Type B pancreatic cell (in vitro differentiated cells): ENCODE measurements at regions not wholly inside any gene's neighbourhood (a gene's known extent, or its start where the extent isn't known, plus 50 kb on each side); places are given as distances from the start of the nearest gene placed in this dataset.
"Not testable (repeated sequence)": the region's sequence is repeated elsewhere in the genome, so short reads cannot be mapped to it uniquely, and the experiment has no call there.

Source experiments
- DNase-seq: peaks from one replicate; pipeline ENCODE4 v3.0.0; 2021; ENCODE audit warnings: mixed read lengths; ENCODE audit not compliant: unreplicated experiment; ENCODE audit errors: extremely low spot score
- H3K27ac Mint-ChIP-seq: 2 replicates; pipeline ENCODE4 v1.8.0; 2021; ENCODE audit warnings: mild to moderate bottlenecking, mixed read lengths
- H3K27me3 Mint-ChIP-seq: 2 replicates; pipeline ENCODE4 v1.8.0; 2021; ENCODE audit warnings: mixed read lengths
- H3K36me3 Mint-ChIP-seq: 2 replicates; pipeline ENCODE4 v1.8.0; 2021; ENCODE audit warnings: mixed read lengths
- H3K4me1 Mint-ChIP-seq: one replicate; pipeline ENCODE4 v1.8.0; 2021; ENCODE audit warnings: mixed read lengths; ENCODE audit not compliant: unreplicated experiment
- H3K4me3 Mint-ChIP-seq: 2 replicates; pipeline ENCODE4 v1.8.0; 2021; ENCODE audit warnings: mild to moderate bottlenecking, mixed read lengths
- H3K9me3 Mint-ChIP-seq: 2 replicates; pipeline ENCODE4 v1.8.0; 2021; ENCODE audit warnings: mixed read lengths
- CTCF ChIP-seq: fragments of 200-600 bp; sonication (generic); conservative IDR thresholded peaks from 2 replicates; pipeline ENCODE4 v1.5.0; 2021; ENCODE audit warnings: antibody characterized with exemption, mild to moderate bottlenecking

- Mint-ChIP-seq H3K9me3 (no peaks in the 10 kb centered on the region), H3K4me1 (no peaks in the 10 kb centered on the region), H3K27ac (no peak overlapping the region), H3K4me3 (no peak overlapping the region), H3K36me3 (no peaks in the 10 kb centered on the region), H3K27me3 (no peaks in the 10 kb centered on the region)
- DNase-seq: no peak
- TF ChIP-seq CTCF: no peak
Measured at GRCh38 chrX:27136325-27136724, 326.8 kb downstream of the PPP4R3C start.

GRCh38 chrX:27132862-27133261 lies 330.3 kb downstream of the PPP4R3C start:
- TF ChIP-seq CTCF: no peak
- no peaks in the 10 kb centered on the region for H3K4me1 Mint-ChIP-seq
- DNase-seq: no peak
- no peaks in the 10 kb centered on the region for H3K9me3 Mint-ChIP-seq
- H3K36me3 Mint-ChIP-seq: no peaks in the 10 kb centered on the region
- no peak overlapping the region for H3K4me3 Mint-ChIP-seq
- H3K27me3 Mint-ChIP-seq: no peaks in the 10 kb centered on the region
- H3K27ac Mint-ChIP-seq: no peak overlapping the region

- H3K9me3 Mint-ChIP-seq, H3K27ac Mint-ChIP-seq, H3K27me3 Mint-ChIP-seq, DNase-seq, H3K4me1 Mint-ChIP-seq, H3K4me3 Mint-ChIP-seq, H3K36me3 Mint-ChIP-seq: not testable (repeated sequence)
Measured at GRCh38 chrX:27087176-27087575, 376.0 kb downstream of the PPP4R3C start.

- no peak for DNase-seq
- Mint-ChIP-seq H3K9me3 (no peaks in the 10 kb centered on the region), H3K36me3 (no peaks in the 10 kb centered on the region), H3K27me3 (no peaks in the 10 kb centered on the region), H3K4me3 (no peak overlapping the region), H3K27ac (no peak overlapping the region), H3K4me1 (no peaks in the 10 kb centered on the region)
- no peak for TF ChIP-seq CTCF
Measured at GRCh38 chrX:27086237-27086636, 376.9 kb downstream of the PPP4R3C start.

GRCh38 chrX:27085346-27085745 lies 377.8 kb downstream of the PPP4R3C start:
- Mint-ChIP-seq H3K27me3 (no peaks in the 10 kb centered on the region), H3K4me3 (no peak overlapping the region), H3K4me1 (no peaks in the 10 kb centered on the region), H3K9me3 (no peaks in the 10 kb centered on the region), H3K36me3 (no peaks in the 10 kb centered on the region), H3K27ac (no peak overlapping the region)
- TF ChIP-seq CTCF: no peak
- DNase-seq: no peak

GRCh38 chrX:27078371-27078770 lies 384.8 kb downstream of the PPP4R3C start:
- no peaks in the 10 kb centered on the region for H3K36me3 Mint-ChIP-seq
- DNase-seq: no peak
- no peak overlapping the region for H3K4me3 Mint-ChIP-seq
- no peak overlapping the region for H3K27ac Mint-ChIP-seq
- H3K27me3 Mint-ChIP-seq: no peaks in the 10 kb centered on the region
- TF ChIP-seq CTCF: no peak
- H3K9me3 Mint-ChIP-seq: no peaks in the 10 kb centered on the region
- no peaks in the 10 kb centered on the region for H3K4me1 Mint-ChIP-seq
